CD4-positive, alpha-beta T cell (primary cell): ENCODE measurements at regions not wholly inside any gene's neighbourhood (a gene's known extent, or its start where the extent isn't known, plus 50 kb on each side); places are given as distances from the start of the nearest gene placed in this dataset.

Experiments
- ATAC-seq: fragments of 200-7000 bp; cut with Tn5 transposase; one replicate; pipeline ENCODE4 v1.10.0; 2022; ENCODE audit warnings: mild to moderate bottlenecking; ENCODE audit not compliant: poor library complexity
- CTCF ChIA-PET: fragments of 350-600 bp; sonication (Branson Sonifier 250); formaldehyde crosslinking; loops from one replicate; lab custom pipeline; 2021; ENCODE audit warnings: antibody characterized with exemption, inconsistent platforms; lab: Charles Lee
- POLR2A ChIA-PET: fragments of 350-600 bp; sonication (Branson Sonifier 250); formaldehyde crosslinking; loops from one replicate; lab custom pipeline; 2021; ENCODE audit warnings: antibody characterized with exemption, inconsistent platforms; lab: Charles Lee
- DNase-seq, 14 experiments: peaks; one replicate each; pipeline ENCODE4 v3.0.0-alpha.2; 2013 to 2020; ENCODE audit warnings: mixed read lengths in 2 of 14
- H3K27ac ChIP-seq, 2 donors: one replicate each; pipeline versions ENCODE4 v1.5.1 to v1.7.0; 2013; ENCODE audit warnings: low read length in 2 of 2, low read depth in 1 of 2, mild to moderate bottlenecking in 1 of 2
- H3K27me3 ChIP-seq, 2 experiments: 1 replicate in 1 of 2; 2 replicates in 1 of 2; pipeline versions ENCODE4 v1.6.1 to v1.7.0; 2013; ENCODE audit warnings: low read length in 2 of 2, control low read depth in 1 of 2, mild to moderate bottlenecking in 1 of 2, moderate library complexity in 1 of 2; ENCODE audit not compliant: insufficient read depth in 2 of 2, control insufficient read depth in 1 of 2
- H3K36me3 ChIP-seq: one replicate; pipeline ENCODE4 v1.6.1; 2013; ENCODE audit warnings: low read length, control low read depth; ENCODE audit not compliant: insufficient read depth
- H3K4me1 ChIP-seq: one replicate; pipeline ENCODE4 v1.6.1; 2013; ENCODE audit warnings: low read length, control low read depth; ENCODE audit not compliant: insufficient read depth
- H3K4me3 ChIP-seq: one replicate; pipeline ENCODE4 v1.5.1; 2013; ENCODE audit warnings: mild to moderate bottlenecking, low read length, moderate library complexity
- H3K9me3 ChIP-seq, 2 experiments: 1 replicate in 1 of 2; 2 replicates in 1 of 2; pipeline versions ENCODE4 v1.6.1 to v1.7.0; 2013; ENCODE audit warnings: low read length in 2 of 2, mild to moderate bottlenecking in 2 of 2, control low read depth in 1 of 2, moderate library complexity in 1 of 2; ENCODE audit not compliant: control insufficient read depth in 1 of 2, insufficient read depth in 1 of 2
- H3K27ac Mint-ChIP-seq: one replicate; pipeline ENCODE4 v1.8.0; 2020; ENCODE audit warnings: mixed read lengths
- H3K27me3 Mint-ChIP-seq: one replicate; pipeline ENCODE4 v1.8.0; 2021; ENCODE audit warnings: mixed read lengths
- H3K36me3 Mint-ChIP-seq: one replicate; pipeline ENCODE4 v1.8.0; 2021; ENCODE audit warnings: low read depth, mixed read lengths
- H3K4me1 Mint-ChIP-seq: one replicate; pipeline ENCODE4 v1.8.0; 2021; ENCODE audit warnings: low read depth, mixed read lengths
- H3K4me3 Mint-ChIP-seq: one replicate; pipeline ENCODE4 v1.8.0; 2020; ENCODE audit warnings: mild to moderate bottlenecking, mixed read lengths
- H3K9me3 Mint-ChIP-seq: one replicate; pipeline ENCODE4 v1.8.0; 2020; ENCODE audit warnings: mixed read lengths
- intact Hi-C, 2 experiments: fragments of 100-400 bp; cut with DNase I in 1 of 2; cut with micrococcal nuclease in 1 of 2; formaldehyde crosslinking; loops; one replicate each; pipeline versions ENCODE4 v1.15.1 to v1.9.0; 2023 to 2025; cut with DNase I, micrococcal nuclease
- TF ChIP-seq, protein P1 (sequence below): fragments of 200-600 bp; IDR thresholded peaks from one replicate; pipeline ENCODE4 v1.8.0; 2022; ENCODE audit warnings: antibody characterized with exemption, mild to moderate bottlenecking

DNA sequence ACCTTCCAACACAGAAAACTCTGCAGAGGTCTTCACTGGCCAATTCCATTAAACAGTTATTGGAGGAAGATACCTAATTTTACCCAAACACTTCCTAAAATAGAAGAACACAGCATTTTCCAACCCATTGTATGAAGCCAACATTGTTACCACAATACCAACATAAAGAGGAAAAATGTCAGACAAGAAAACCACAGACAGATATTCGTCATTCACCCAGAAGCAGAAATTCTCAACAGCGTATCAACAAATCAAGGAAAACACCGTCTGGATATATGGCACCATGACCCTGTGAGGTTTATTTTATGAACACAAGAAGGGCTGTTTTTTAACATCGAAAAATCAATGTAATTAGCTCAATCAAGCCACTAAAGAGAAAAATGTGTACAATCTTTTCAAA is 255.6 kb downstream of the ASMT start:
- ATAC-seq, result no peak
- H3K27ac ChIP-seq, result no peak overlapping the region
- intact Hi-C loops, result no loop called here

DNA sequence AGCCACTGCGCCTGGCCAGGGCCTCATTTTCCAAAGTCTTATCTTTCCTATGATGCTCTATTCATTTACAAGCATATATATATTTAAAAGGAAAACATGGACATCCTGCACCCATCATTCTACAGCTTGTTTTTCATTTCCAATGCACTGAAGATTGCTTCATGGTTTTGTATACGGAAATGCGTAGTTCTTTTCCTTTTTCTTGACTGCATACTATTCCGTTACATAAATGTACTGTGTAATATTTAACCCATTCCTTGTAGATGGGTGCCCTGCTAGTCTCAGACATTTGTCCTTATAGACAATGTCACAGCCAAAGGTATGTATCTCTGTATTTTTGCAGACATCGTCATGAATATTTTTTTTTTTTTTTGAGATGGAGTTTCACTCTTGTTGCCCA is 257.0 kb downstream of the ASMT start:
- H3K36me3 ChIP-seq, result no peaks in the 10 kb centered on the region
- Mint-ChIP-seq H3K27me3 (no peaks in the 10 kb centered on the region), H3K36me3 (no peaks in the 10 kb centered on the region), H3K4me1 (no peaks in the 10 kb centered on the region), H3K27ac (no peak overlapping the region), H3K9me3 (peaks cover 4% of the 10 kb centered on the region), H3K4me3 (no peak overlapping the region)
- ChIA-PET CTCF (no interaction called here), POLR2A (no interaction called here)
- ATAC-seq (no peak), DNase-seq (no peak)
- intact Hi-C loops, result no loop called here
- H3K9me3 ChIP-seq, result peaks cover 0 to 32% of the 10 kb centered on the region in 2 experiments
- H3K27me3 ChIP-seq, result no peaks in the 10 kb centered on the region
- no peak overlapping the region for H3K27ac ChIP-seq
- TF ChIP-seq, protein P1, sequence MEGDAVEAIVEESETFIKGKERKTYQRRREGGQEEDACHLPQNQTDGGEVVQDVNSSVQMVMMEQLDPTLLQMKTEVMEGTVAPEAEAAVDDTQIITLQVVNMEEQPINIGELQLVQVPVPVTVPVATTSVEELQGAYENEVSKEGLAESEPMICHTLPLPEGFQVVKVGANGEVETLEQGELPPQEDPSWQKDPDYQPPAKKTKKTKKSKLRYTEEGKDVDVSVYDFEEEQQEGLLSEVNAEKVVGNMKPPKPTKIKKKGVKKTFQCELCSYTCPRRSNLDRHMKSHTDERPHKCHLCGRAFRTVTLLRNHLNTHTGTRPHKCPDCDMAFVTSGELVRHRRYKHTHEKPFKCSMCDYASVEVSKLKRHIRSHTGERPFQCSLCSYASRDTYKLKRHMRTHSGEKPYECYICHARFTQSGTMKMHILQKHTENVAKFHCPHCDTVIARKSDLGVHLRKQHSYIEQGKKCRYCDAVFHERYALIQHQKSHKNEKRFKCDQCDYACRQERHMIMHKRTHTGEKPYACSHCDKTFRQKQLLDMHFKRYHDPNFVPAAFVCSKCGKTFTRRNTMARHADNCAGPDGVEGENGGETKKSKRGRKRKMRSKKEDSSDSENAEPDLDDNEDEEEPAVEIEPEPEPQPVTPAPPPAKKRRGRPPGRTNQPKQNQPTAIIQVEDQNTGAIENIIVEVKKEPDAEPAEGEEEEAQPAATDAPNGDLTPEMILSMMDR, result no peak
- H3K4me1 ChIP-seq, result no peaks in the 10 kb centered on the region
- no peak overlapping the region for H3K4me3 ChIP-seq

More for the DNA sequence above, 255.6 kb downstream of the ASMT start:
- no peak overlapping the region for H3K4me3 ChIP-seq
- no peaks in the 10 kb centered on the region for H3K4me1 ChIP-seq
- peaks cover 0 to 24% of the 10 kb centered on the region in 2 experiments for H3K9me3 ChIP-seq
- Mint-ChIP-seq H3K27ac (no peak overlapping the region), H3K4me1 (no peaks in the 10 kb centered on the region), H3K4me3 (no peak overlapping the region), H3K27me3 (no peaks in the 10 kb centered on the region), H3K9me3 (peaks cover 4% of the 10 kb centered on the region), H3K36me3 (no peaks in the 10 kb centered on the region)
- H3K27me3 ChIP-seq, result no peaks in the 10 kb centered on the region
- TF ChIP-seq, protein P1, result no peak
- no peaks in the 10 kb centered on the region for H3K36me3 ChIP-seq
- POLR2A ChIA-PET, result no interaction called here
- CTCF ChIA-PET, result no interaction called here
- no peak for DNase-seq

DNA sequence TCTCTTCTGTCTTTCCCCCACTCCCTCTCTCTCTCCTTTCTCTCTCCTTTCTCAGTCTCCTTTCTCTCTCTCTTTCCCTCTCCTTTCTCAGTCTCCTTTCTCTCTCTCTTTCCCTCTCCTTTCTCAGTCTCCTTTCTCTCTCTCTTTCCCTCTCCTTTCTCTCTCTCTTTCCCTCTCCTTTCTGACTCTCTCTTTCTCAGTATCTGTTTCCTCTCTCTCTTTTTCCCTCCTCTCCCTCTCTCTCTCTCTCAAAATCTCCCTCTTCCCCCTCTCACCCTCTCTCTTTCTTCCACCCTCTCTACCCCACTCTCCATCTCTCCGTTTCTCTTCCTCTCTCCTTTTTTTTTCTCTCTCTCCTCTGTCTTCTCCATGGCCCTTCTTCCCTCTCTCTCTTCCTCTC is 258.8 kb downstream of the ASMT start:
- no peak for DNase-seq
- no peaks in the 10 kb centered on the region for H3K36me3 Mint-ChIP-seq
- H3K4me3 Mint-ChIP-seq, result no peak overlapping the region
- ATAC-seq, result no peak
- Histone ChIP-seq H3K27me3 (no peaks in the 10 kb centered on the region), H3K27ac (no peak overlapping the region), H3K36me3 (no peaks in the 10 kb centered on the region), H3K4me3 (no peak overlapping the region), H3K4me1 (no peaks in the 10 kb centered on the region), H3K9me3 (peaks cover 0 to 41% of the 10 kb centered on the region in 2 experiments)
- TF ChIP-seq, protein P1, result no peak
- H3K4me1 Mint-ChIP-seq, result no peaks in the 10 kb centered on the region
- no peak overlapping the region for H3K27ac Mint-ChIP-seq
- intact Hi-C loops, result no loop called here
- POLR2A ChIA-PET, result no interaction called here
- peaks cover 7% of the 10 kb centered on the region for H3K9me3 Mint-ChIP-seq
- CTCF ChIA-PET, result no interaction called here
- no peaks in the 10 kb centered on the region for H3K27me3 Mint-ChIP-seq
